K562 (cell line): ENCODE measurements at regions not wholly inside any gene's neighbourhood (a gene's known extent, or its start where the extent isn't known, plus 50 kb on each side); places are given as distances from the start of the nearest gene placed in this dataset.

Experiments
- ATAC-seq: fragments of 200-7000 bp; cut with Tn5 transposase; 3 replicates; pipeline ENCODE4 v1.9.1; 2020; ENCODE audit warnings: moderate library complexity
- BruUV-seq: library from RNA; stranded (reverse); fragments of 400-500 nt; replicated peaks from 2 replicates; lab custom pipeline; 2021; lab: Mats Ljungman, UMichigan
- CTCF ChIA-PET: fragments of 300-600 bp; formaldehyde crosslinking; extraction: SDS; loops from one replicate; lab custom pipeline; 2021; ENCODE audit warnings: low intra/inter-chr PET ratio; lab: Yijun Ruan, JAX
- POLR2A ChIA-PET: fragments of 300-600, 350-650 bp; sonication (Branson Sonifier 250); formaldehyde crosslinking; extraction: SDS; loops from one replicate; lab custom pipeline; 2021; ENCODE audit warnings: antibody characterized with exemption, inconsistent platforms; lab: Yijun Ruan, JAX
- DNase-seq, 4 experiments: peaks; one replicate each; pipeline versions ENCODE4 v3.0.0 to v3.0.0-alpha.2; 2011 to 2018; ENCODE audit warnings: low spot score in 3 of 4, mixed read lengths in 3 of 4; ENCODE audit errors: extremely low read depth in 1 of 4
- FAIRE-seq: peaks from 2 replicates; lab custom pipeline; 2011; peaks lifted over from hg19 to GRCh38; lab: Jason Lieb, UNC
- H2AFZ ChIP-seq: 2 replicates; pipeline ENCODE4 v1.6.0; 2011; ENCODE audit warnings: low read depth, low read length, control low read depth, inconsistent platforms
- H3K27ac ChIP-seq: fragments of 200-600 bp; 3 replicates; pipeline ENCODE4 v1.8.0; 2011; ENCODE audit warnings: low read depth, mild to moderate bottlenecking, control low read depth, inconsistent platforms, low read length, moderate library complexity, mixed read lengths; ENCODE audit errors: extremely low read depth
- H3K27me3 ChIP-seq, 2 experiments: fragments of 300-600 bp in 1 of 2; 2 replicates in 1 of 2; 3 replicates in 1 of 2; pipeline versions ENCODE4 v1.6.0 to v1.8.0; 2011; ENCODE audit warnings: inconsistent platforms in 2 of 2, low read length in 2 of 2, mild to moderate bottlenecking in 1 of 2, mixed read lengths in 1 of 2, moderate library complexity in 1 of 2; ENCODE audit not compliant: control insufficient read depth in 2 of 2, insufficient read depth in 2 of 2
- H3K36me3 ChIP-seq: fragments of 300-600 bp; 3 replicates; pipeline ENCODE4 v1.8.0; 2011; ENCODE audit warnings: mild to moderate bottlenecking, low read length, inconsistent platforms; ENCODE audit not compliant: control insufficient read depth, insufficient read depth
- H3K4me1 ChIP-seq, 2 experiments: fragments of 200-600 bp in 1 of 2; replicated peaks in 1 of 2; 2 replicates in 1 of 2; 3 replicates in 1 of 2; pipeline versions ENCODE4 v1.5.1 to v1.8.0; 2011; ENCODE audit warnings: inconsistent platforms in 2 of 2, low read length in 2 of 2, mild to moderate bottlenecking in 1 of 2, mixed read lengths in 1 of 2, moderate library complexity in 1 of 2; ENCODE audit not compliant: control insufficient read depth in 2 of 2, insufficient read depth in 2 of 2
- H3K4me2 ChIP-seq: 2 replicates; pipeline ENCODE4 v1.6.1; 2011; ENCODE audit warnings: low read length, control low read depth, inconsistent platforms, mixed read lengths; ENCODE audit not compliant: insufficient read depth
- H3K4me3 ChIP-seq: fragments of 200-600 bp; sonication (generic), shearing (Covaris generic); 2 replicates; pipeline ENCODE4 v1.5.1; 2016; ENCODE audit warnings: control low read depth, inconsistent platforms
- H3K79me2 ChIP-seq: fragments of 200-600 bp; 3 replicates; pipeline ENCODE4 v1.8.0; 2011; ENCODE audit warnings: low read length, inconsistent platforms; ENCODE audit not compliant: control insufficient read depth, insufficient read depth
- H3K9ac ChIP-seq, 2 experiments: 2 replicates each; pipeline versions ENCODE4 v1.6.0 to v1.6.1; 2011; ENCODE audit warnings: low read depth in 2 of 2, low read length in 2 of 2, control low read depth in 1 of 2, inconsistent platforms in 1 of 2, mild to moderate bottlenecking in 1 of 2, mixed read lengths in 1 of 2; ENCODE audit not compliant: insufficient read depth in 1 of 2
- H3K9me1 ChIP-seq: one replicate; pipeline ENCODE4 v1.6.0; 2011; ENCODE audit warnings: inconsistent platforms, mild to moderate bottlenecking, low read length, moderate library complexity; ENCODE audit not compliant: control insufficient read depth, insufficient read depth
- H3K9me3 ChIP-seq: replicated peaks from 2 replicates; pipeline ENCODE4 v1.5.1; 2011; ENCODE audit warnings: low read depth, low read length, inconsistent platforms; ENCODE audit not compliant: control insufficient read depth, insufficient read depth
- H4K20me1 ChIP-seq: replicated peaks from 2 replicates; pipeline ENCODE4 v1.6.1; 2011; ENCODE audit warnings: low read length, inconsistent platforms, mixed read lengths; ENCODE audit not compliant: control insufficient read depth, insufficient read depth
- BRF1 ChIP-seq: IDR thresholded peaks from 3 replicates; pipeline ENCODE4 v1.6.1; 2011; ENCODE audit warnings: borderline replicate concordance, mild to moderate bottlenecking; ENCODE audit not compliant: insufficient read length; ENCODE audit errors: extremely low read depth
- CHAMP1 ChIP-seq: fragments of 450-650 bp; IDR thresholded peaks from 2 replicates; pipeline ENCODE4 v1.6.1; 2016; ENCODE audit warnings: mild to moderate bottlenecking
- KLF6 ChIP-seq: fragments of 250-450 bp; sonication (Bioruptor Pico); IDR thresholded peaks from 2 replicates; pipeline ENCODE4 v1.4.0; 2020; ENCODE audit warnings: mild to moderate bottlenecking, moderate library complexity, borderline replicate concordance
- MCM3 ChIP-seq: fragments of 450-650 bp; IDR thresholded peaks from 2 replicates; pipeline ENCODE4 v1.6.1; 2016
- SMAD3 ChIP-seq: fragments of 450-650 bp; formaldehyde crosslinking; conservative IDR thresholded peaks from 2 replicates; pipeline ENCODE4 v1.4.0; 2020; ENCODE audit warnings: mild to moderate bottlenecking
- SNRNP70 ChIP-seq: fragments of 200-400 bp; formaldehyde crosslinking; optimal IDR thresholded peaks from 2 replicates; pipeline ENCODE3; 2017; ENCODE audit warnings: low read depth, low read length
- SP2 ChIP-seq: IDR thresholded peaks from 2 replicates; pipeline ENCODE4 v1.6.1; 2011; ENCODE audit warnings: mild to moderate bottlenecking, low read depth, low read length, moderate library complexity; ENCODE audit not compliant: poor library complexity, severe bottlenecking; ENCODE audit errors: extremely low read depth
- ZFP30 ChIP-seq: fragments of 250-450 bp; sonication (Bioruptor Pico); IDR thresholded peaks from 2 replicates; pipeline ENCODE4 v1.8.0; 2022; ENCODE audit warnings: moderate library complexity, mild to moderate bottlenecking, inconsistent platforms, borderline replicate concordance
- ZKSCAN3 ChIP-seq: fragments of 250-450 bp; sonication (Bioruptor Pico); IDR thresholded peaks from 2 replicates; pipeline ENCODE4 v1.4.0; 2020
- ZNF778 ChIP-seq: fragments of 450-650 bp; formaldehyde crosslinking; IDR thresholded peaks from 2 replicates; pipeline ENCODE4 v1.4.0; 2020; ENCODE audit warnings: mild to moderate bottlenecking, moderate library complexity
- ZSCAN32 ChIP-seq: fragments of 450-650 bp; formaldehyde crosslinking; IDR thresholded peaks from 2 replicates; pipeline ENCODE4 v1.4.0; 2020; ENCODE audit warnings: mild to moderate bottlenecking, moderate library complexity
- WGBS: fragments of 100-300 bp; shearing (Covaris generic); methylation state at CpG from one replicate; pipeline ENCODE4 v1.1.6; 2016; ENCODE audit warnings: low coverage, mixed read lengths; ENCODE audit not compliant: insufficient coverage; ENCODE audit errors: missing lambda C conversion rate; 5-methylcytosine and 5-hydroxymethylcytosine counted together
- in situ Hi-C: fragments of 300-500 bp; cut with MboI; formaldehyde crosslinking; loops from 4 replicates; pipeline ENCODE4 v1.15.0; 2018; ENCODE audit warnings: inconsistent platforms, mixed read lengths
- intact Hi-C: fragments of 100-400 bp; cut with micrococcal nuclease; formaldehyde crosslinking; loops from 2 replicates; pipeline ENCODE4 v1.14.2; 2022
- TF ChIP-seq, protein P1 (sequence below): fragments of 250-450 bp; sonication (Bioruptor Pico); IDR thresholded peaks from 2 replicates; pipeline ENCODE4 v1.4.0; 2020; ENCODE audit warnings: mild to moderate bottlenecking, moderate library complexity
- TF ChIP-seq, protein P2 (sequence below): fragments of 250-450 bp; sonication (Bioruptor Pico); IDR thresholded peaks from 2 replicates; pipeline ENCODE4 v1.8.0; 2022; ENCODE audit warnings: inconsistent platforms, mild to moderate bottlenecking, moderate library complexity, borderline replicate concordance
- TF ChIP-seq, protein P3 (sequence below), 2 experiments: fragments of 200-800 bp in 1 of 2; sonication (Bioruptor generic) in 1 of 2; sonication (generic) in 1 of 2; formaldehyde crosslinking in 1 of 2; IDR thresholded peaks in 1 of 2; conservative IDR thresholded peaks in 1 of 2; 2 replicates each; pipeline versions ENCODE4 v1.5.0 to v1.6.1; 2016 to 2020; ENCODE audit warnings: missing compliant biosample characterization in 1 of 2, missing genetic modification characterization in 1 of 2, missing genetic modification reagents in 1 of 2

GRCh38 chr22:22763512-22763911 lies 119.1 kb downstream of the GGTLC2 start:
- WGBS: 0% methylated on average over 4 of the region's 4 CpGs
- Histone ChIP-seq H3K79me2 (no peaks in the 10 kb centered on the region), H2AFZ (no peak overlapping the region), H3K9ac (no peak overlapping the region), H3K36me3 (no peaks in the 10 kb centered on the region), H3K4me2 (no peak overlapping the region), H4K20me1 (peaks cover 21% of the 10 kb centered on the region; the same call in 1 of the 2 replicates), H3K27me3 (peaks cover 17 to 26% of the 10 kb centered on the region in 2 experiments), H3K4me1 (no peaks in the 10 kb centered on the region), H3K9me1 (no peaks in the 10 kb centered on the region), H3K9me3 (no peaks in the 10 kb centered on the region), H3K4me3 (no peak overlapping the region), H3K27ac (no peak overlapping the region)
- ChIA-PET POLR2A (interaction anchor here (0.6 to 3.9 kb wide), 14 partner anchors 8 to 178 kb away, joined by 3 to 38 read pairs (median 3); no protein-coding TSS in a partner anchor), CTCF (interaction anchor here (1.2 kb wide), 1 partner anchor 10 kb away, joined by 4 read pairs; no protein-coding TSS in a partner anchor)
- in situ Hi-C loops (no loop called here), intact Hi-C loops (no loop called here)
- no peak for FAIRE-seq
- no TSS peak for BruUV-seq
- no peak for DNase-seq
- no peak for ATAC-seq
- TF ChIP-seq ZKSCAN3 (CRISPR knock-in tag) (0 out of 2 replicates have a peak, but pooled peaks have one; percentile 11), KLF6 (peak; percentile 23; the same call in 1 of the 2 replicates), SP2 (no peak), SNRNP70 (peak; percentile 13), ZSCAN32 (CRISPR knock-in tag) (peak; percentile 76), ZFP30 (CRISPR knock-in tag) (0 out of 2 replicates have a peak, but pooled peaks have one; percentile 31), BRF1 (no peak), MCM3 (0 out of 2 replicates have a peak, but pooled peaks have one; percentile 5), ZNF778 (CRISPR knock-in tag) (peak; percentile 86; the same call in 1 of the 2 replicates), SMAD3 (0 out of 2 replicates have a peak, but pooled peaks have one; percentile 45), CHAMP1 (no peak)
- TF ChIP-seq, protein P1, sequence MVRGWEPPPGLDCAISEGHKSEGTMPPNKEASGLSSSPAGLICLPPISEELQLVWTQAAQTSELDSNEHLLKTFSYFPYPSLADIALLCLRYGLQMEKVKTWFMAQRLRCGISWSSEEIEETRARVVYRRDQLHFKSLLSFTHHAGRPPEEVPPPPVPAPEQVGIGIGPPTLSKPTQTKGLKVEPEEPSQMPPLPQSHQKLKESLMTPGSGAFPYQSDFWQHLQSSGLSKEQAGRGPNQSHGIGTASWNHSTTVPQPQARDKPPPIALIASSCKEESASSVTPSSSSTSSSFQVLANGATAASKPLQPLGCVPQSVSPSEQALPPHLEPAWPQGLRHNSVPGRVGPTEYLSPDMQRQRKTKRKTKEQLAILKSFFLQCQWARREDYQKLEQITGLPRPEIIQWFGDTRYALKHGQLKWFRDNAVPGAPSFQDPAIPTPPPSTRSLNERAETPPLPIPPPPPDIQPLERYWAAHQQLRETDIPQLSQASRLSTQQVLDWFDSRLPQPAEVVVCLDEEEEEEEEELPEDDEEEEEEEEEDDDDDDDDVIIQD (CRISPR knock-in tag): 0 out of 2 replicates have a peak, but pooled peaks have one; percentile 60
- TF ChIP-seq, protein P2, sequence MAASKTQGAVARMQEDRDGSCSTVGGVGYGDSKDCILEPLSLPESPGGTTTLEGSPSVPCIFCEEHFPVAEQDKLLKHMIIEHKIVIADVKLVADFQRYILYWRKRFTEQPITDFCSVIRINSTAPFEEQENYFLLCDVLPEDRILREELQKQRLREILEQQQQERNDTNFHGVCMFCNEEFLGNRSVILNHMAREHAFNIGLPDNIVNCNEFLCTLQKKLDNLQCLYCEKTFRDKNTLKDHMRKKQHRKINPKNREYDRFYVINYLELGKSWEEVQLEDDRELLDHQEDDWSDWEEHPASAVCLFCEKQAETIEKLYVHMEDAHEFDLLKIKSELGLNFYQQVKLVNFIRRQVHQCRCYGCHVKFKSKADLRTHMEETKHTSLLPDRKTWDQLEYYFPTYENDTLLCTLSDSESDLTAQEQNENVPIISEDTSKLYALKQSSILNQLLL (CRISPR knock-in tag): peak; percentile 67; the same call in 1 of the 2 replicates
- TF ChIP-seq, protein P3, sequence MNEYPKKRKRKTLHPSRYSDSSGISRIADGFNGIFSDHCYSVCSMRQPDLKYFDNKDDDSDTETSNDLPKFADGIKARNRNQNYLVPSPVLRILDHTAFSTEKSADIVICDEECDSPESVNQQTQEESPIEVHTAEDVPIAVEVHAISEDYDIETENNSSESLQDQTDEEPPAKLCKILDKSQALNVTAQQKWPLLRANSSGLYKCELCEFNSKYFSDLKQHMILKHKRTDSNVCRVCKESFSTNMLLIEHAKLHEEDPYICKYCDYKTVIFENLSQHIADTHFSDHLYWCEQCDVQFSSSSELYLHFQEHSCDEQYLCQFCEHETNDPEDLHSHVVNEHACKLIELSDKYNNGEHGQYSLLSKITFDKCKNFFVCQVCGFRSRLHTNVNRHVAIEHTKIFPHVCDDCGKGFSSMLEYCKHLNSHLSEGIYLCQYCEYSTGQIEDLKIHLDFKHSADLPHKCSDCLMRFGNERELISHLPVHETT (CRISPR knock-in tag; conservative IDR thresholded peaks at IDR 0.05 in 1 of 2, IDR thresholded peaks at IDR 0.05 in 1 of 2): 0 out of 4 replicates have a peak, but pooled peaks of 1 of the 2 experiments have one; percentile 24
